Adipocyte (in vitro differentiated cells): ENCODE measurements at regions not wholly inside any gene's neighbourhood (a gene's known extent, or its start where the extent isn't known, plus 50 kb on each side); places are given as distances from the start of the nearest gene placed in this dataset.

Experiments
- DNase-seq: peaks from one replicate; pipeline ENCODE4 v3.0.0-alpha.2; 2015; ENCODE audit warnings: low read depth
- H3K27me3 ChIP-seq: replicated peaks from 2 replicates; pipeline ENCODE4 v1.7.0; 2013; ENCODE audit warnings: mild to moderate bottlenecking, low read length, moderate library complexity; ENCODE audit not compliant: control insufficient read depth, insufficient read depth
- H3K36me3 ChIP-seq: 2 replicates; pipeline ENCODE4 v1.7.0; 2013; ENCODE audit warnings: low read length, mild to moderate bottlenecking, moderate library complexity; ENCODE audit not compliant: control insufficient read depth, insufficient read depth, severe bottlenecking
- H3K4me1 ChIP-seq: 2 replicates; pipeline ENCODE4 v1.7.0; 2013; ENCODE audit warnings: mild to moderate bottlenecking, low read length, moderate library complexity; ENCODE audit not compliant: control insufficient read depth, insufficient read depth
- H3K4me3 ChIP-seq: 2 replicates; pipeline ENCODE4 v1.7.0; 2013; ENCODE audit warnings: mild to moderate bottlenecking, low read length, moderate library complexity
- H3K9ac ChIP-seq: 2 replicates; pipeline ENCODE4 v1.7.0; 2013; ENCODE audit warnings: mild to moderate bottlenecking, low read length, moderate library complexity
- H3K9me3 ChIP-seq: 2 replicates; pipeline ENCODE4 v1.7.0; 2013; ENCODE audit warnings: mild to moderate bottlenecking, low read length, moderate library complexity; ENCODE audit not compliant: control insufficient read depth

DNA sequence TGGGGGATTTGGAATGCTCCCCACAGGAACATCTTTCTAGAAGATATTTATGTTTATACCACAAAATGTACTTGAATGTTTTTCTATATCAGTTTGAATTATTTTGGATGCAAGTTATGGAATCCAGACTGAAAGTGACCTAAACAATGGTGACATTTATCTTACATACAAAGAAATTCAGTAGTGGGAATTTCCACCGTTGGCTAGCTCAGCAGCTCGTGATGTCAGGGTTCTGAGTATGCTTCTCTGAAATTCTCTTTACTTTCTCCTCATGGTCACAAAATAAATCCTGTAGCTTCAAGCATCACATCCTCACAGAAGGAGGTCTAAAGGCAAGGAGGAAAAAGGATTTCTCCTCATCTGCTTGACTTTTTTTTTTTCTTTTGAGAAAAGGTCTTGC lies 105.3 kb downstream of the AKAIN1 start:
- no peak overlapping the region for H3K4me3 ChIP-seq
- H3K36me3 ChIP-seq = no peaks in the 10 kb centered on the region
- H3K4me1 ChIP-seq = no peaks in the 10 kb centered on the region
- H3K27me3 ChIP-seq = no peaks in the 10 kb centered on the region
- peaks cover 8% of the 10 kb centered on the region for H3K9me3 ChIP-seq
- H3K9ac ChIP-seq = no peak overlapping the region
- DNase-seq = no peak

GRCh38 chr18:5075297-5075696 lies 121.8 kb downstream of the AKAIN1 start:
- Histone ChIP-seq H3K9ac (no peak overlapping the region), H3K27me3 (peaks cover 2% of the 10 kb centered on the region), H3K4me3 (no peak overlapping the region), H3K9me3 (no peaks in the 10 kb centered on the region), H3K4me1 (no peaks in the 10 kb centered on the region), H3K36me3 (no peaks in the 10 kb centered on the region)
- no peak for DNase-seq

GRCh38 chr18:5073026-5073944 lies 123.8 kb downstream of the AKAIN1 start:
- no peak overlapping the region for H3K4me3 ChIP-seq
- H3K9me3 ChIP-seq = no peaks in the 10 kb centered on the region
- DNase-seq = peak; percentile 17
- no peak overlapping the region for H3K9ac ChIP-seq
- no peaks in the 10 kb centered on the region for H3K27me3 ChIP-seq
- H3K36me3 ChIP-seq = no peaks in the 10 kb centered on the region
- no peaks in the 10 kb centered on the region for H3K4me1 ChIP-seq

DNA sequence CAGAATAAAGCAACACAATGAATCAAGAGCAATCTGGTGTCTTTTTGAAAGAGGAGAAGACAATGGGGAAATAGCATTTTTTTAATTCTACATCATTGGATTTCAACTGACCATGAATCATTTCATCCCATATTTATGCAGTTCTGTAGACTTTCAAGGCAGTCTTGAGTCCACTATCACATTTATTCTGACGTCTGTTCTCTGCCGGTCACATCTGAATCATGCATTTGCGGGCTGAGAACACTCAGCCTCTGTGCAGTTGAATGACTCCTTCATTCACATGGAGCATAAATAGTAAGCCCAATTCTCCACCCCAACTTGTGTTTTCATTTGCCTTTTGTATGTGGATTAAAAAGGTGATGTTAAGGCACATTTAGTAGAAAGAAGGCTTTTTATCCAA lies 128.2 kb downstream of the AKAIN1 start:
- Histone ChIP-seq H3K27me3 (no peaks in the 10 kb centered on the region), H3K4me3 (no peak overlapping the region), H3K9ac (no peak overlapping the region), H3K36me3 (no peaks in the 10 kb centered on the region), H3K9me3 (no peaks in the 10 kb centered on the region), H3K4me1 (no peaks in the 10 kb centered on the region)
- no peak for DNase-seq

GRCh38 chr18:5066380-5066977 lies 130.6 kb downstream of the AKAIN1 start:
- DNase-seq = no peak
- Histone ChIP-seq H3K9me3 (no peaks in the 10 kb centered on the region), H3K4me3 (no peak overlapping the region), H3K4me1 (no peaks in the 10 kb centered on the region), H3K27me3 (no peaks in the 10 kb centered on the region), H3K9ac (no peak overlapping the region), H3K36me3 (no peaks in the 10 kb centered on the region)

GRCh38 chr18:5065615-5066014 lies 131.4 kb downstream of the AKAIN1 start:
- no peak for DNase-seq
- H3K9me3 ChIP-seq = no peaks in the 10 kb centered on the region
- H3K36me3 ChIP-seq = no peaks in the 10 kb centered on the region
- H3K9ac ChIP-seq = no peak overlapping the region
- H3K4me3 ChIP-seq = no peak overlapping the region
- no peaks in the 10 kb centered on the region for H3K27me3 ChIP-seq
- H3K4me1 ChIP-seq = no peaks in the 10 kb centered on the region

GRCh38 chr18:5064841-5065370 lies 132.2 kb downstream of the AKAIN1 start:
- no peak overlapping the region for H3K4me3 ChIP-seq
- H3K27me3 ChIP-seq = no peaks in the 10 kb centered on the region
- DNase-seq = no peak
- H3K9me3 ChIP-seq = no peaks in the 10 kb centered on the region
- H3K9ac ChIP-seq = no peak overlapping the region
- H3K36me3 ChIP-seq = no peaks in the 10 kb centered on the region
- peaks cover under 1% of the 10 kb centered on the region for H3K4me1 ChIP-seq

- H3K4me1 ChIP-seq = peaks cover 10% of the 10 kb centered on the region
- no peaks in the 10 kb centered on the region for H3K27me3 ChIP-seq
- no peak overlapping the region for H3K9ac ChIP-seq
- DNase-seq = no peak
- no peak overlapping the region for H3K4me3 ChIP-seq
- H3K36me3 ChIP-seq = no peaks in the 10 kb centered on the region
- H3K9me3 ChIP-seq = no peaks in the 10 kb centered on the region
Measured at GRCh38 chr18:5061785-5062184, 135.3 kb downstream of the AKAIN1 start.

DNA sequence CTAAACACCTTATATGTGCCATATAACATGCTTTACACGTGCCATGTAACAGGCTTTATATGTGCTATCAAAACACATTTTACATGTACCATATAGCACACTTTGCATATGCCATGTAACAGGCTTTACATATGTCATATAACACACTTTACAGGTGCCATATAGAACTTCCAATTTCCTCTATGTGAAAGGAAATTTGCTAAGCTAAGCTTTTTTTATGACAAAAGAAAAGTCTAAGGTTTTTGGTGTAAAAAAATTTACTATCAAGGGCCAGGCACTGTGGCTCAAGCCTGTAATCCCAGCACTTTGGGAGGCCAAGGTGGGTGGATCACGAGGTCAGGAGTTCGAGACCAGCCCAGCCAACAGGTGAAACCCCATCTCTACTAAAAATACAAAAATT lies 136.5 kb downstream of the AKAIN1 start:
- DNase-seq = no peak
- H3K4me1 ChIP-seq = peaks cover 10% of the 10 kb centered on the region
- no peaks in the 10 kb centered on the region for H3K9me3 ChIP-seq

DNA sequence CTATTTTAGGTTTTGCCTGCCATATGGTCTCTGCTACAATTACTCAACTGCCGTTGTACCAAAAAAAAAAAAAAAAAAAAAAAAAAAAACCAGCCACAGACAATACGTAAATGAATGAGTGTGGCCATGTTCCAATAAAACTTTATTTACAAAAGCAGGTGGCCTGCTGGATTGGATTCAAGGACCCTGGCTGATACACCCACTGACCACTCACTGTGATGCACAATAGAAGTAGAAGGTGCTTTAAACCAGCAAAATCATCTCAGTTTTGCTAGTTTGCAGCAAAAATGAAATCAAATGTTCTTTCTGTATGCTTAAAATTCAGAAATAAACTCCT lies 137.4 kb downstream of the AKAIN1 start:
- Histone ChIP-seq H3K9me3 (no peaks in the 10 kb centered on the region), H3K9ac (no peak overlapping the region), H3K4me1 (peaks cover 10% of the 10 kb centered on the region), H3K4me3 (no peak overlapping the region), H3K27me3 (no peaks in the 10 kb centered on the region), H3K36me3 (no peaks in the 10 kb centered on the region)
- no peak for DNase-seq

More for the DNA sequence above, 136.5 kb downstream of the AKAIN1 start:
- Histone ChIP-seq H3K4me3 (no peak overlapping the region), H3K27me3 (no peaks in the 10 kb centered on the region), H3K36me3 (no peaks in the 10 kb centered on the region), H3K9ac (no peak overlapping the region)

DNA sequence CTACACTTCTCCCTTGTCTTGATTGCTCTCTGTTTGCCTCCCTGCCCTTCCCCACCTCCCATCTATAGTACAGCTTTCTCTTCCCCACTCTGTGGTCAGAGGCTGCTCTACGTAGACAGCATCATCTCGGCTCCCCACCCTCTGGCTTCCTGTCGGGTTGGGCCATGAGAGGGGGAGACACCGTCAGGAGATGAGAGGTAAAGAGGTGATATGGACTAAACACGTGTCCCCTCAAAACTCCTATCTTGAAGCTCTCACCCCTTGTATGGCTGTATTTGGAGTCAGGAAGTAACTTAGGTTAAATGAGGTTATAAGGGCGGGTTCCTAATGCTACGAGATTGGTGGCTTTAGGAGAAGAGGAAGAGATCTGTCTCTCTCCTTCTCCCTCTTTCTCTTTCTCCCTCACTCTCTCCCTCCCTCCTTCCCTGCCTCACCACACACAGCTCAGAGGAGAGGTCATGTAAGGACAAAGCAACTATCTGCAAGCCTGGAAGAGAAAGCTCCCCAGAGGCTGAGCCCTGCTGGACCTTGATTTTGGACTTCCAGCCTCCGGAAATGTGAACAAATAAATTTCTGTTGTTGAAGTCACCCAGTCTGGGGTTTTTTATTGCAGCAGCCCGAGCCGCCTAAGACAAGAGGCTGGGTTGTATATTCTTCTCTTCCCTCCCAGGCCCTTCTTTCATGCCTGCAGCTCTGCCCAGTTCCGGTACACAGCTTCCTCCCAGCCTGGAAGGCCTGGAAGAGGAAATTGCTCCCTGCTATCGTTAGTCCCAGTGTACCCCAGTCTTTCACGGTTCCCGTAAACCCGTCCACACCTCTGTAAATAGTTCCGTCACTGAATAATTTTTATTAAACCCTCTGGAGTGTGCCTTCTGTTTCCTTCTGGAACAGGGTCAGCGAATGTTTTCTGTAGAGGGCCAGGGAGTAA lies 138.0 kb downstream of the AKAIN1 start:
- Histone ChIP-seq H3K36me3 (no peaks in the 10 kb centered on the region), H3K4me1 (peaks cover 10% of the 10 kb centered on the region), H3K27me3 (no peaks in the 10 kb centered on the region), H3K4me3 (no peak overlapping the region), H3K9ac (no peak overlapping the region), H3K9me3 (no peaks in the 10 kb centered on the region)
- no peak for DNase-seq
